ENCODE measurements at regions not wholly inside any gene's neighbourhood (a gene's known extent, or its start where the extent isn't known, plus 50 kb on each side); places are given as distances from the start of the nearest gene placed in this dataset.

DNA sequence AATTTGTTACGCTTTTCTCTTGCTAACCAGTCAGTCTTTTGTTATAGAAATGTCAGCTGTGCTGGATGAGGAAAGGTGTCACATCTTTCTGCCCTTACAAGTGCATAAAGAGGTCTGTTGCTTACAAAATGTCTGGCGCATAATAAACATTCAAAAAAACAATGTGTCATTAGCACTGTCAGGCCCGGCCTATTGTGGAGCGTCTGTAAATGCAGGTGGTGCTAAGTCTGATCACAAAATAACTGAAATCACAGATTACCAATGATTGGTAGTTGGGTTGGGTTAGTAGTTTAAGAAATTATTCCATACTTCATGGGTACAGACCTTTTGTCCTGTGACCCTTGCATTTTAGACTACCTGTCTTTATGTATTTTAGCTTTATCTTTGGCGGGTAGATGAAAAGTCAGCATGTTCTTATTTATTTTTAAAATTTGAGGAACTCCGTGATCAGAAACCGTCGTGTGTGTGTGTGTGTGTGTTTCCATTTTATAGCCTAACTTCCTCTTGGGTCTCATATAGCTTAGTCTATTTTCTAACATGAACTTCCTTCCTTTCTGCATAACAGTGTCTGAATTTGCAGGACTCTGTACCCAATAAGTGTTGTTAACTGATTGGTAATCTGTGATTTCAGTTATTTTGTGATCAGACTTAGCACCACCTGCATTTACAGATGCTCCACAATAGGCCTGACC, 88.1 kb upstream of the IFNGR1 start:
- ChIA-PET POLR2A (interaction anchor here (0.6 kb wide), 1 partner anchor 213 kb away, joined by 3 read pairs; no protein-coding TSS in a partner anchor), RAD21 (ENCODE audit: unreplicated experiment) (no interaction called here), CTCF (interaction anchor here (0.6 to 2.5 kb wide), 6 partner anchors 9 to 125 kb away, joined by 3 to 9 read pairs (median 3); no protein-coding TSS in a partner anchor), SMC1A (ENCODE audit: uncharacterized antibody, unreplicated experiment) (interaction anchor here (0.9 to 4.5 kb wide), 9 partner anchors 13 to 330 kb away, joined by 3 to 22 read pairs (median 4); no protein-coding TSS in a partner anchor)
- H3K27me3 ChIP-seq (replicated peaks in 1 of 2; ENCODE audit: control insufficient read depth in 2 of 2, insufficient read depth in 2 of 2, low read length in 1 of 2): no peaks in the 10 kb centered on the region
- in situ Hi-C loops (cut with MboI) (no loop called here), intact Hi-C loops (cut with micrococcal nuclease; ENCODE audit: unreplicated experiment) (no loop called here)
- H3K9ac ChIP-seq (ENCODE audit: control insufficient read depth, insufficient read depth, low read length): no peak overlapping the region
- peaks cover 5% of the 10 kb centered on the region; the same call in 2 of the 3 replicates for H3K9me3 ChIP-seq (replicated peaks; ENCODE audit: control insufficient read depth, insufficient read depth, low read length)
- no peaks in the 10 kb centered on the region for H4K20me1 ChIP-seq (ENCODE audit: control insufficient read depth, insufficient read depth)
- peak overlapping the region; percentile 19; the same call in 1 of the 2 replicates for H2AFZ ChIP-seq (ENCODE audit: control insufficient read depth, low read depth, low read length)
- TF ChIP-seq SPI1 (IDR thresholded peaks at IDR 0.05; ENCODE audit: borderline replicate concordance, insufficient read depth, low read depth, low read length): peak; percentile 7; the same call in 1 of the 2 replicates
- TF ChIP-seq IKZF1 (conservative IDR thresholded peaks at IDR 0.05): no peak
- no peak for TF ChIP-seq JUNB (IDR thresholded peaks at IDR 0.05)
- TF ChIP-seq CREM (IDR thresholded peaks at IDR 0.05; ENCODE audit: low read depth): no peak
- FAIRE-seq (no peak), ATAC-seq (no peak), DNase-seq (ENCODE audit: low read depth, low spot score) (no peak)
- no peak overlapping the region for H3K4me2 ChIP-seq (ENCODE audit: control insufficient read depth, insufficient read depth)
- whole genome bisulfite sequencing (ENCODE audit: insufficient coverage, insufficient replicate concordance, low lambda C conversion rate, missing lambda C conversion rate): 53% methylated on average over 8 of the region's 8 CpGs
- H3K4me1 ChIP-seq (ENCODE audit: control insufficient read depth, insufficient read depth, low read length): peaks cover 5% of the 10 kb centered on the region
- no TSS peak for BruUV-seq (replicated peaks)
- H3K36me3 ChIP-seq (ENCODE audit: control insufficient read depth in 2 of 2, insufficient read depth in 2 of 2, low read length in 1 of 2): no peaks in the 10 kb centered on the region
- H3K79me2 ChIP-seq (ENCODE audit: control insufficient read depth, insufficient read depth, low read length): no peaks in the 10 kb centered on the region
- no peak overlapping the region for H3K27ac ChIP-seq (ENCODE audit: control insufficient read depth, insufficient read depth)
- no peak overlapping the region for H3K4me3 ChIP-seq

DNA sequence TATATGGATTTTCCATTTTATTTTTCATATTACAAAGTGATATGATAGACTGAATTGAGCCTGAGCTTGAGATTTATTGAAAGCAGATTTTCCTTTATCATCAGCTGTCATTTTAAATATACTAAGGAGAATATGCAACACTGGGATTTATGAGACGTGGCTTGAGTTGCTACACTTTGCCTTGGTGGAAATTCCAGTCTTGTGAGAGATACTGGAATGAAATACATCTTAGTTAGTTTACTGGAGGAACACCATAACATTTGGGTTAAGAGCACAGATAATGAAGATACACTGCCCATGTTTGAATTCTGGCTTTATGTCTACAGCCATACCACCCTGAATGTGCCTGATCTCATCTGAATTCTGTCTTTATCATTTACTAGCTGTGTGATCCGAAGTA, 86.5 kb upstream of the IFNGR1 start:
- H3K9me3 ChIP-seq (replicated peaks; ENCODE audit: control insufficient read depth, insufficient read depth, low read length): peaks cover 5% of the 10 kb centered on the region; the same call in 2 of the 3 replicates
- H4K20me1 ChIP-seq (ENCODE audit: control insufficient read depth, insufficient read depth): no peaks in the 10 kb centered on the region
- no TSS peak for BruUV-seq (replicated peaks)
- no peak overlapping the region for H3K4me2 ChIP-seq (ENCODE audit: control insufficient read depth, insufficient read depth)
- no peak for ATAC-seq
- FAIRE-seq: no peak
- H3K9ac ChIP-seq (ENCODE audit: control insufficient read depth, insufficient read depth, low read length): no peak overlapping the region
- H3K27me3 ChIP-seq (replicated peaks in 1 of 2; ENCODE audit: control insufficient read depth in 2 of 2, insufficient read depth in 2 of 2, low read length in 1 of 2): no peaks in the 10 kb centered on the region
- intact Hi-C loops (cut with micrococcal nuclease; ENCODE audit: unreplicated experiment): no loop called here
- ChIA-PET CTCF (interaction anchor here (0.9 to 2.5 kb wide), 3 partner anchors 8 to 228 kb away, joined by 3 to 9 read pairs (median 3); no protein-coding TSS in a partner anchor), SMC1A (ENCODE audit: uncharacterized antibody, unreplicated experiment) (interaction anchor here (0.7 to 1.9 kb wide), 3 partner anchors 10 to 28 kb away, joined by 3 to 6 read pairs (median 3); no protein-coding TSS in a partner anchor), POLR2A (no interaction called here), RAD21 (ENCODE audit: unreplicated experiment) (no interaction called here)
- H3K4me1 ChIP-seq (ENCODE audit: control insufficient read depth, insufficient read depth, low read length): peaks cover 5% of the 10 kb centered on the region
- H3K79me2 ChIP-seq (ENCODE audit: control insufficient read depth, insufficient read depth, low read length): no peaks in the 10 kb centered on the region
- H3K27ac ChIP-seq (ENCODE audit: control insufficient read depth, insufficient read depth): no peak overlapping the region
- in situ Hi-C loops (cut with MboI): no loop called here
- no peaks in the 10 kb centered on the region for H3K36me3 ChIP-seq (ENCODE audit: control insufficient read depth in 2 of 2, insufficient read depth in 2 of 2, low read length in 1 of 2)
- 19% methylated on average over 2 of the region's 2 CpGs for WGBS (ENCODE audit: insufficient coverage, insufficient replicate concordance, low lambda C conversion rate, missing lambda C conversion rate)
- no peak overlapping the region for H3K4me3 ChIP-seq
- H2AFZ ChIP-seq (ENCODE audit: control insufficient read depth, low read depth, low read length): no peak overlapping the region
- no peak for DNase-seq (ENCODE audit: low read depth, low spot score)
- TF ChIP-seq, protein P1, sequence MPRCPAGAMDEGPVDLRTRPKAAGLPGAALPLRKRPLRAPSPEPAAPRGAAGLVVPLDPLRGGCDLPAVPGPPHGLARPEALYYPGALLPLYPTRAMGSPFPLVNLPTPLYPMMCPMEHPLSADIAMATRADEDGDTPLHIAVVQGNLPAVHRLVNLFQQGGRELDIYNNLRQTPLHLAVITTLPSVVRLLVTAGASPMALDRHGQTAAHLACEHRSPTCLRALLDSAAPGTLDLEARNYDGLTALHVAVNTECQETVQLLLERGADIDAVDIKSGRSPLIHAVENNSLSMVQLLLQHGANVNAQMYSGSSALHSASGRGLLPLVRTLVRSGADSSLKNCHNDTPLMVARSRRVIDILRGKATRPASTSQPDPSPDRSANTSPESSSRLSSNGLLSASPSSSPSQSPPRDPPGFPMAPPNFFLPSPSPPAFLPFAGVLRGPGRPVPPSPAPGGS (IDR thresholded peaks at IDR 0.05; ENCODE audit: borderline replicate concordance, insufficient read depth, low read depth, low read length, poor library complexity, severe bottlenecking): no peak
- TF ChIP-seq CBFB (IDR thresholded peaks at IDR 0.05; ENCODE audit: low read depth): no peak
- no peak for TF ChIP-seq YY1 (IDR thresholded peaks at IDR 0.05; ENCODE audit: low read depth, low read length)
- TF ChIP-seq CBX3 (IDR thresholded peaks at IDR 0.05; ENCODE audit: borderline replicate concordance, low read depth): no peak
- TF ChIP-seq, protein P2, sequence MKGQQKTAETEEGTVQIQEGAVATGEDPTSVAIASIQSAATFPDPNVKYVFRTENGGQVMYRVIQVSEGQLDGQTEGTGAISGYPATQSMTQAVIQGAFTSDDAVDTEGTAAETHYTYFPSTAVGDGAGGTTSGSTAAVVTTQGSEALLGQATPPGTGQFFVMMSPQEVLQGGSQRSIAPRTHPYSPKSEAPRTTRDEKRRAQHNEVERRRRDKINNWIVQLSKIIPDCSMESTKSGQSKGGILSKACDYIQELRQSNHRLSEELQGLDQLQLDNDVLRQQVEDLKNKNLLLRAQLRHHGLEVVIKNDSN (IDR thresholded peaks at IDR 0.05; ENCODE audit: borderline replicate concordance, extremely low read length, insufficient read depth, low read depth, low read length): no peak
- no peak for TF ChIP-seq BHLHE40 (IDR thresholded peaks at IDR 0.05; ENCODE audit: borderline replicate concordance in 1 of 2, low read depth in 2 of 2, low read length in 1 of 2)
- TF ChIP-seq RB1 (IDR thresholded peaks at IDR 0.05; ENCODE audit: borderline replicate concordance): no peak
- TF ChIP-seq PAX5 (IDR thresholded peaks at IDR 0.05; ENCODE audit: borderline replicate concordance, low read depth, low read length): no peak
- no peak for TF ChIP-seq EGR1 (IDR thresholded peaks at IDR 0.05; ENCODE audit: borderline replicate concordance in 1 of 2, low read depth in 2 of 2, low read length in 2 of 2)
- TF ChIP-seq SMARCA5 (IDR thresholded peaks at IDR 0.05): no peak
- TF ChIP-seq RBBP5 (conservative IDR thresholded peaks at IDR 0.05): no peak

Data from GM12878 (cell line).